Kidney capillary endothelial cell (primary cell): ENCODE measurements at regions not wholly inside any gene's neighbourhood (a gene's known extent, or its start where the extent isn't known, plus 50 kb on each side); places are given as distances from the start of the nearest gene placed in this dataset.
"Not testable (repeated sequence)": the region's sequence is repeated elsewhere in the genome, so short reads cannot be mapped to it uniquely, and the experiment has no call there.

Experiments used
- DNase-seq: peaks from one replicate; pipeline ENCODE4 v3.0.0-alpha.2; 2018; ENCODE audit warnings: low spot score

DNA sequence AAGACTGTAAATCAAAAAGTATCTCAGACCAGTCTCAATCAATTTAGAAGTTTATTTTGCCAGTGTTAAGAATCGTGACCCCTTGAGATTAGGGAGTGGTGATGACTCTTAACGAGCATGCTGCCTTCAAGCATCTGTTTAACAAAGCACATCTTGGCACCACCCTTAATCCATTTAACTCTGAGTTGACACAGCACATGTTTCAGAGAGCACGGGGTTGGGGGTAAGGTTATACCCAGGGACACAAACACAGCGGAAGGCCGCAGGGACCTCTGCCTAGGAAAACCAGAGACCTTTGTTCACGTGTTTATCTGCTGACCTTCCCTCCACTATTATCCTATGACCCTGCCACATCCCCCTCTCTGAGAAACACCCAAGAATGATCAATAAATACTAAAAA is 645.8 kb downstream of the FRK start:
- DNase-seq = not testable (repeated sequence)

DNA sequence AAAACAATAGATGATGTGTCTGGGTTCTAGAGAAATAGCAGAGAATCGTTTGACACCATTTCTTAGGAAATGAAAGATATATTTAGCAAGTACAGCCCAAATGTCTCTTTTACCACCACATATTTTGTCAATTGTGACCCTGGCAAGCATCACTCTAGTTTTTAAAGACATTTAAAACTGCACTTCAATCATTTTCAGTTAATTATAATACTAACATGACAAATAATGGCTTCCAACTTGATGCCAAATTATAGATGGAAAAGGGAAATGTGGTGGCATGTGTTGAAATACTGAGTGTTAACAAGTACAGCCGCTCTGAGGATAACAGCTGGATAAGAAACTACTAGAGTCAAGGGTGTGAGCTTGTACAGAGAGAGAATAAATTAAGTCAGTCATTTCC is 648.9 kb downstream of the FRK start:
- no peak for DNase-seq

GRCh38 chr6:115404446-115404845 is 656.2 kb downstream of the FRK start:
- no peak for DNase-seq

- DNase-seq = no peak
These were observed 662.1 kb downstream of the FRK start for GRCh38 chr6:115398607-115399006.

DNA sequence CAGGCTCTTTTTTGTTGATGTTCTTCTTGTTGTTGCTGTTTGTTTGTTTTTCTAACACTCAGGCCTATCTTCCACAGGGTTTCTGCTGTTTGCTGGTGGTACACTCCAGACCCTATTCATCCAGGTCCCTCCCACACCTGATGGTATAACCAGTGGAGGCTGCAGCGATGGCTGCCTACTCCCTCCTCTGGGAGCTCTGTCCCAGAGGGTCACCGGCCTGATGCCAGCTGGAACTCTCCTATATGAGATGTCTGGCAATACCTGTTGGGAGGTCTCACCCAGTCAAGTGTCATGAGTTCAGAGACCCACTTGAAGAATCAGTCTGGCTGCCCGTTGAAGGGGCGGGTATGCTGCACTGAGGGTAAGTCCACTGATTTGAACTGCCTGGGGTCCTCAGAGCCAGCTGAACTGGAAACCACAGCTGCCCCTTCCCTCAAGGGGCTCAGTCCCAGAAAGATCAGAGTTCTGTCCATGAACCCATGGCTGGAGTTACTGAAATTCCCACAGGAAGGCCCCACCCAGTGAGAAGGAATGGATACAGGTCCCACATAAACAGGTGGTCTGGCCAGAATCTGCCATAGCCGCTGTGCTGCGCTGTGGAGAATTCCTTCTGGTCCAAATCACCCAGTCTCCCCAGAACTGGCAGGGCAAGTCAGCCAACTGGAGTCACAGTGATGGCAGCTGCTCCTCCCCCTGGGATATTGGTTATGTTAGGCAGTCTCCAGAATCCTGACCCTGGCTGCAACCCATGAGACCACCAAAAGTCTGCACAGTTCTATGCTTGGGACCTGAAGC is 664.4 kb downstream of the FRK start:
- DNase-seq = no peak

GRCh38 chr6:115393821-115394220 is 666.9 kb downstream of the FRK start:
- DNase-seq = no peak

DNA sequence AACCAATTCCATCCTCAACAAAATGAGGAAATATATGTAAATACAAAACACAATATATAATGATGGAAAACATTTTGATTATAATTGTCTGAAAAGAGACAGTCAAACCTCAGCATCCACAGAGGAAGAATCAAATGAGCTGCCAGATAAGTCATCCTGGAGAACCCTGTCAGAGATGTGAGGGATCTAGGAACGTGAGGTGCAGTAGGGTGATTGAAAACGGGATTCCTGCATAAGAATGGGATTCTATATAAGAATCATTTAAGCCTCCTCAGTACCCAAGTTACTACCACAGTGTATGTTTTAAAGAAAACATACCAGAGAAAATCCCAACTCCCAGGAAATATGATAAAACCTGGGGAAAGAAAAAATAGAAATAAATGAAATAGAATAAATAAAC is 690.5 kb downstream of the FRK start:
- DNase-seq = no peak

DNA sequence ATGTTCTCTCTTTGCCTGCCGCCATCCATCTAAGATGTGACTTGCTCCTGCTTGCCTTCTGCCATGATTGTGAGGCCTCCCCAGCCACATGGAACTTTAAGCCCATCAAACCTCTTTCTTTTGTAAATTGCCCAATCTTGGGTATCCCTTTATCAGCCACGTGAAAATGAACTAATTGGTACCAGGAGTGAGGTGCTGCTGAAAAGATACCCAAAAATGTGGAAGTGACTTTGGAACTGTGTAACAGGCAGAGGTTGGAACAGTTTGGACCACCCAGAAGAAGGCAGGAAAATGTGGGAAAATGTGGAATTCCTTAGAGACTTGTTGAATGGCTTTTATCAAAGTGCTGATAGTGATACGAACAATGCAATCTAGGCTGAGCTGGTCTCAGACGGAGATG is 694.9 kb downstream of the FRK start:
- DNase-seq = no peak

DNA sequence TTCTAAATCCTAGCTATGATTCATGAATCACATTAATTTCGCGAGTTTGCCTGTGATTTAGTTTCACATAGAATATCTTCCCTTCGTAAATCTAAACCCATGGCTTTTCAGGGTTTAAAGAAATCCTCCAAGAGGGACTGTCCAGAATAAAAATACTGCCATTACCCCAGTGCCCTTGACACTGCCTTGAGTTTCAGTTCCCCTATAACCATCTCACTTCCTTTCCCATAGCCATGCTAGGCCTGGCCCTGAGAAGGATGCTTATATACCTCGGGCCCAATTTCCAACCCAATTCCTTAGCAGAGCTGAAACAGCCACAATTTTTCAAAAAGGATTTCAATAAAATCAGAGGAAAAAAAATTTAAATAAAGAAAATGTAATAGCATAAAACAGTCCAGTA is 697.3 kb downstream of the FRK start:
- no peak for DNase-seq

- no peak for DNase-seq
These were observed 698.5 kb downstream of the FRK start for GRCh38 chr6:115362234-115362633.

- DNase-seq = no peak
These were observed 699.9 kb downstream of the FRK start for GRCh38 chr6:115360602-115361325.

DNA sequence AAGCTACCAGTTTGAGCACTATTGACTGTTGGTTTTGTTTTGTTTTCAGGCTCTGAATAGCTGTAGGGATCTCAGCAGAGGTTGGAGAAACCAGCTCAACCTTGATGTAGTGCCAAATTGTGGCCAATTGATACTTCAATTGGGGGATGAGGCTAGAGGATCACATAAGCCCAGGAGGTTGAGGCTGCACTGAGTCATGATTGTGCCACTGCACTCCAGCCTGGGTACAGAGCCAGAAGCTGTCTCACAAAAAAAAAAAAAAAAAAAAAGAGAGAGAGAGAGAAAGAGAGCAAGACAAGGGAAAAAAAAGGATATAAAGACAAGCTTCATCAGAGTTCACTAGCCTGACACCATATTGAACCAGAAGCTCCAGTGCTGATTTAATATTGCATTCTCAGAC is 702.1 kb downstream of the FRK start:
- no peak for DNase-seq

DNA sequence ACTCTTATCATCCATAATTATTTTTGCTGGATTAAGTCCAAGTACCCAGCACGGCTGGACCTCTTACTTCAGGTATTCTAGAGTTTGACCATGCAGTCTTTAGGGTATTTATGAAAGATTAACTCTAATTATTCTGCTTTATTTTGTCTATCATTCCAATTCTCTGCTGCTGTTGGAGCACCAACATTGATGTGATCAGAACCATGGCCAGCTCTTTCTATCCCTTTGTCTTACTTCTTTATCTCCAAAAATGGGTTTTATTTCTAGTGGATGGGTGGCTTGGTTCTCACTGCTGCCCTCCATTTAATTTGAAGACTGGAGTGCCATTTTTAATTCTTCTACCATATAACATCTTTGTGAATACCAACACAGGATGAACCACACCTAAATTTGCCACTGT is 704.3 kb downstream of the FRK start:
- DNase-seq = no peak

DNA sequence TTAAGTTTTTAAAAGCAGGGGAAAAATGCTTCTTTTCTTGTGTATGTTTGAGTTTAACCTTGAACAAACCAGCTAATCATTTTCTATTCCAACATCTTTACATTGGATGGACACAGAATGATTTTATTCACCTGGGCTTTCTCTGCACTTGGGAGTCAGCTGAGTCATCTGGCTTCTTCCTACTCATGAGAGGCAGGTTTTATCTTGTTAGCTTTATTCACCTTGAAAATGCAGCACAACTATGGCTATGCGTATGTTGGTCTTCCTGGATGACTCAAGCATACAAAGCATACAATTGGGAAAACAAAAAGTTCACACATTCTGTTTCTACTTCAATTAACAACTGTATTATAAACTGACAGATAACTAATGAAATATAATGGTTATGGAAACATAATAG is 737.7 kb downstream of the FRK start:
- DNase-seq = no peak

DNA sequence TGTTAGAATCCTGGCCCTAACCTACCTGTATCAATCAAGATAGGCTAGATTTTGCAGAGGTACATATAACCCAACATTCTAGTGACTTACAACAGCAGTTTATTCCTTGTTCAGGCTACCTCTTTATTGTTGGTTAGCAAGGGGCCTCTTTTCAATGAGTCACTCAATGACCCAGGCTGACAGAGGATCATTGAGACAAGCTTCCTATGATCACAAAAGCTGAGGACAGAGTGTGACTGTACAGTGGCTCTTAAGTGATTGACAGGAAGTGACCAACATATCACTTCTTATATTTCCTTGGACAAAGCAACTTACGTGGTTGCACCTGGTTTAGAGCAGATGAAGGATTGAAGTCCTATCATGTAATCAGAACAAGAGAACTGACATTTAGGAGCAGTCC is 740.9 kb downstream of the FRK start:
- no peak for DNase-seq

DNA sequence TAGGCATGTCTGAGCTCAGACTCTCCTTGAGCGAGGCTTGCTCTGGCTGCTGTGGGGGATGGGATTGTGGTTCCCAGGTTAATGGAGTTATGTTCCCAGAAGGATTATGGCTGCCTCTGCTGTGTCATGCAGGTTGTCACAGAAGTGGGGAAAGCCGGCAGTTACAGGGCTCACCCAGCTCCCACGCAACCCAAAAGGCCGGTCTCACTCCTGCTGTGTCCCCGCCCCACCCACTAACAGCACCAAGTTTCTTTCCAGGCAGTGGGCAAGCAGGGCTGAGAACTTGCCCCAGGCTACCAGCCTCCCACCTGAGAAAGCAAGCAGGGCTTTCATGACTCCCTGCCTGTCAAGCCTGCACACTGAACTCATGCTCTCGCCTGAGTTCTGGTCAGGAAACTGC is 750.5 kb downstream of the FRK start:
- no peak for DNase-seq

DNA sequence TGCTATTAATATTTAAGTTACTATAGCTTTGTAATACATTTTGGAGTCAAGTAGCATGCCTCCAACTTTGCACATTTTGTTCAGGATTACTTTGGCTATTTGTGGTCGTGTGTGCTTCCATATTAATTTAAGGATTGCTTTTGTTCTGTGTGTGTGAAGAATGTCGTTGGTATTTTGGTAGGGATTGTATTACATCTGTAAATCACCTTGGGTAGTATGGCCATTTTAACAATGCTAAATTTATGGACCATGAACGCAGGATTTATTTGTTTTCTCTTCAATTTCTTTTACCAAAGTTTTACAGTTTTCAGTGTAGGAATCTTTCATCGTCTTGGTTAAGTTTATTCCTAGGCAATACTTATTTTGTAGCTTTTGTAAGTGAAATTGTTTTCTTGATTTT is 758.0 kb downstream of the FRK start:
- no peak for DNase-seq

GRCh38 chr6:115287467-115287866 is 773.2 kb downstream of the FRK start:
- no peak for DNase-seq

- DNase-seq = no peak
These were observed 783.7 kb downstream of the FRK start for GRCh38 chr6:115276881-115277565.

DNA sequence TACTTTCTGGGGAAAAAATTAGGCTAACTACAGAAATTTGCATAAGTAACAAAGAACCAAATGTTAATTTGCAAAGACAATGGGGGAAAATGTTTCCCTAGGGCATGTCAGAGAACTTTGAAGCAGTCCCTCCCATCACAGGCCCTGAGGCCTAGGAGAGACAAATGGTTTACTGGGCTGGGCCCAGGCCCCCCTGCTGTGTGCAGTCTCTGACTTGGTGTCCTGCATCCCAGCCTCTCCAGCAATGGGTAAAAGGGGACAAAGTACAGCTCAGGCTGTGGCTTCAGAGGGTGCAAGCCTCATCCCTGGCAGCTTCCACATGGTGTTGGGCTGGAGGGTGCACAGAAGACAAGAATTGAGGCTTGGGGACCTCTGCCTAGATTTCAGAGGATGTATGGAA is 788.4 kb downstream of the FRK start:
- no peak for DNase-seq

DNA sequence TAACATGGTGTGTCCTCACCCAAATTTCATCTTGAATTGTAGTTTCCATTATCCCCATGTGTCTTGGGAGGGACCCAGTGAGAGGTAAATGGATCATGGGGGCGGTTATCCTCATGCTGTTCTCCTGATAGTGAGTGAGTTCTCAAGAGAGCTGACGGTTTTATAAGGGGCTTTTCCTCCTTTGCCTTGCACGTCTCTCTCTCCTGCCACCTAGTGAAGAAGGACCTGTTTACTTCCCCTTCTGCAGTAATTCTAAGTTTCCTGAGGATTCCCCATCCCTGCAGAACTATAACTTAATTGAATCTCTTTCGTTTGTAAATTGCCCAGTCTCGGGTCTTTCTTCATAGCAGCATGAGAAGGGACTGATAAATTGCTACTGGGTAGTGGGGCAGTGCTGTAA is 789.3 kb downstream of the FRK start:
- no peak for DNase-seq

DNA sequence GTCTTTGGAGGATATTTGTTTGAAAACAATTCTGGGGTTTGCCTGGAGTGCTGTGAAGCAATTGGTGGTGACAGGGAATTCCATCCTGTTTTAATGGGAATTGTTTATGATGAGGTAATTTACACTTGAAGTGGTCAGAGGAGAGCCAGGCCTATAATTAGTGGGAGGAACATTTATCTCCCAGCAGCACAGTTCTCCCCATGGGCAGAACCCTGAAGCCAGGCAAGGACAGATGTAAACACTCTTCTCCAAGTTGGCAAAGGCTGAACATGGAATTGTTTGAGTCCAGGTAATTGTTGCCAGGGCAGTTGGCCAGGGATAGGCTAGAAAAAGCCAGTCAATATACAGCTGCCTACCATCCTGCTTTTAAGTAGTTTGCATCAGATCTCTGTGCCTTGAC is 789.7 kb downstream of the FRK start:
- DNase-seq = no peak

GRCh38 chr6:115241373-115241772 is 819.3 kb downstream of the FRK start:
- DNase-seq = no peak
